IMR-90 (cell line): ENCODE measurements at regions not wholly inside any gene's neighbourhood (a gene's known extent, or its start where the extent isn't known, plus 50 kb on each side); places are given as distances from the start of the nearest gene placed in this dataset.

Source experiments
- ATAC-seq: fragments of 200-7000 bp; cut with Tn5 transposase; 2 replicates; pipeline ENCODE4 v1.9.1; 2020; ENCODE audit warnings: low read depth, mild to moderate bottlenecking, moderate library complexity
- BruUV-seq: library from RNA; stranded (reverse); fragments of 400-500 nt; replicated peaks from 2 replicates; lab custom pipeline; 2021; lab: Mats Ljungman, UMichigan
- CTCF ChIA-PET: fragments of 300-600 bp; formaldehyde crosslinking; extraction: SDS; loops from one replicate; lab custom pipeline; 2021; ENCODE audit warnings: antibody characterized with exemption; lab: Yijun Ruan, JAX
- POLR2A ChIA-PET: fragments of 300-600 bp; sonication (Branson Sonifier 250); formaldehyde crosslinking; loops from one replicate; lab custom pipeline; 2022; ENCODE audit warnings: antibody characterized with exemption; ENCODE audit not compliant: unreplicated experiment; lab: Charles Lee
- DNase-seq: peaks from one replicate; pipeline ENCODE4 v3.0.0; 2013
- H2AFZ ChIP-seq: replicated peaks from 2 replicates; pipeline ENCODE3; 2013; ENCODE audit warnings: low read length, mild to moderate bottlenecking; ENCODE audit not compliant: poor library complexity
- H2AK5ac ChIP-seq: 2 replicates; pipeline ENCODE4 v1.6.1; 2013; ENCODE audit warnings: low read depth, low read length, inconsistent platforms
- H2AK9ac ChIP-seq: replicated peaks from 2 replicates; pipeline ENCODE3; 2013; ENCODE audit warnings: mild to moderate bottlenecking, low read depth, low read length, moderate library complexity; ENCODE audit not compliant: poor library complexity
- H2BK120ac ChIP-seq: 2 replicates; pipeline ENCODE4 v1.6.1; 2013; ENCODE audit warnings: low read depth, low read length, inconsistent platforms
- H2BK15ac ChIP-seq: 3 replicates; pipeline ENCODE4 v1.6.1; 2013; ENCODE audit warnings: low read depth, low read length, inconsistent platforms
- H2BK20ac ChIP-seq: 2 replicates; pipeline ENCODE4 v1.6.1; 2013; ENCODE audit warnings: low read depth, mild to moderate bottlenecking, inconsistent platforms, low read length, moderate library complexity
- H2BK5ac ChIP-seq: 2 replicates; pipeline ENCODE4 v1.6.1; 2013; ENCODE audit warnings: mild to moderate bottlenecking, low read depth, low read length, inconsistent platforms; ENCODE audit not compliant: poor library complexity, severe bottlenecking
- H3K14ac ChIP-seq: replicated peaks from 2 replicates; pipeline ENCODE4 v1.6.1; 2013; ENCODE audit warnings: low read depth, low read length, inconsistent platforms
- H3K18ac ChIP-seq: 2 replicates; pipeline ENCODE4 v1.6.1; 2013; ENCODE audit warnings: low read depth, low read length, control low read depth
- H3K23ac ChIP-seq: 2 replicates; pipeline ENCODE4 v1.6.1; 2013; ENCODE audit warnings: low read depth, low read length, inconsistent platforms
- H3K27ac ChIP-seq: 2 replicates; pipeline ENCODE4 v1.5.1; 2013; ENCODE audit warnings: mild to moderate bottlenecking, control low read depth, low read length; ENCODE audit not compliant: insufficient read depth
- H3K27me3 ChIP-seq: 2 replicates; pipeline ENCODE4 v1.6.1; 2013; ENCODE audit warnings: low read length; ENCODE audit not compliant: control insufficient read depth, insufficient read depth
- H3K36me3 ChIP-seq: 2 replicates; pipeline ENCODE4 v1.6.1; 2013; ENCODE audit warnings: low read length, mixed read lengths; ENCODE audit not compliant: control insufficient read depth, insufficient read depth
- H3K4ac ChIP-seq: 2 replicates; pipeline ENCODE4 v1.6.1; 2013; ENCODE audit warnings: low read depth, low read length, inconsistent platforms
- H3K4me1 ChIP-seq: 2 replicates; pipeline ENCODE4 v1.6.1; 2013; ENCODE audit warnings: low read length, mixed read lengths; ENCODE audit not compliant: control insufficient read depth, insufficient read depth
- H3K4me2 ChIP-seq: 2 replicates; pipeline ENCODE4 v1.6.1; 2013; ENCODE audit warnings: low read depth, mild to moderate bottlenecking, control low read depth, low read length, moderate library complexity
- H3K4me3 ChIP-seq: 2 replicates; pipeline ENCODE4 v1.5.1; 2013; ENCODE audit warnings: low read depth, mild to moderate bottlenecking, control low read depth, low read length, moderate library complexity; ENCODE audit not compliant: insufficient read depth
- H3K56ac ChIP-seq: 2 replicates; pipeline ENCODE4 v1.6.1; 2013; ENCODE audit warnings: low read length, inconsistent platforms; ENCODE audit not compliant: insufficient read depth; ENCODE audit errors: extremely low read depth
- H3K79me1 ChIP-seq, 2 experiments: 2 replicates each; pipeline ENCODE4 v1.6.1; 2013; ENCODE audit warnings: low read length in 2 of 2, inconsistent platforms in 1 of 2, low read depth in 1 of 2
- H3K9ac ChIP-seq: 2 replicates; pipeline ENCODE4 v1.6.1; 2013; ENCODE audit warnings: low read depth, low read length, control low read depth
- H3K9me1 ChIP-seq: 2 replicates; pipeline ENCODE4 v1.6.1; 2013; ENCODE audit warnings: low read length, inconsistent platforms; ENCODE audit not compliant: insufficient read depth
- H3K9me3 ChIP-seq: 2 replicates; pipeline ENCODE4 v1.6.1; 2013; ENCODE audit warnings: low read length; ENCODE audit not compliant: control insufficient read depth, insufficient read depth
- H4K20me1 ChIP-seq: 2 replicates; pipeline ENCODE4 v1.6.1; 2013; ENCODE audit warnings: low read length, inconsistent platforms; ENCODE audit not compliant: insufficient read depth
- H4K5ac ChIP-seq: 2 replicates; pipeline ENCODE4 v1.6.1; 2013; ENCODE audit warnings: mild to moderate bottlenecking, low read depth, low read length, control low read depth
- H4K8ac ChIP-seq, 2 experiments: 2 replicates each; pipeline ENCODE4 v1.6.1; 2013; ENCODE audit warnings: low read depth in 2 of 2, low read length in 2 of 2, control low read depth in 1 of 2, inconsistent platforms in 1 of 2
- H4K91ac ChIP-seq: 2 replicates; pipeline ENCODE4 v1.6.1; 2013; ENCODE audit warnings: low read depth, low read length, inconsistent platforms; ENCODE audit not compliant: insufficient read depth
- BHLHE40 ChIP-seq: fragments of 150-350 bp; IDR thresholded peaks from 2 replicates; pipeline ENCODE4 v1.6.1; 2016; ENCODE audit warnings: mild to moderate bottlenecking, low read depth, low read length
- CEBPB ChIP-seq: IDR thresholded peaks from 2 replicates; pipeline ENCODE4 v1.6.1; 2012; ENCODE audit warnings: low read depth, low read length, improper control_type of control experiment
- CHD1 ChIP-seq: IDR thresholded peaks from 2 replicates; pipeline ENCODE4 v1.6.1; 2012; ENCODE audit warnings: low read depth, low read length, improper control_type of control experiment
- ELK1 ChIP-seq: fragments of 150-350 bp; IDR thresholded peaks from 2 replicates; pipeline ENCODE4 v1.6.1; 2016; ENCODE audit warnings: low read depth, mild to moderate bottlenecking, low read length, moderate library complexity, borderline replicate concordance
- FOS ChIP-seq: fragments of 150-350 bp; IDR thresholded peaks from 2 replicates; pipeline ENCODE4 v1.6.1; 2016; ENCODE audit warnings: low read depth, low read length
- MAFK ChIP-seq: IDR thresholded peaks from 2 replicates; pipeline ENCODE4 v1.6.1; 2012; ENCODE audit warnings: low read depth, low read length, improper control_type of control experiment
- MAZ ChIP-seq: IDR thresholded peaks from 2 replicates; pipeline ENCODE4 v1.6.1; 2012; ENCODE audit warnings: low read depth, mild to moderate bottlenecking, low read length, improper control_type of control experiment, moderate library complexity, borderline replicate concordance
- MXI1 ChIP-seq: IDR thresholded peaks from 2 replicates; pipeline ENCODE4 v1.6.1; 2012; ENCODE audit warnings: low read depth, mild to moderate bottlenecking, low read length, moderate library complexity, borderline replicate concordance
- NFE2L2 ChIP-seq: fragments of 150-350 bp; IDR thresholded peaks from 2 replicates; pipeline ENCODE4 v1.6.1; 2016; ENCODE audit warnings: low read depth, mild to moderate bottlenecking, low read length
- POLR2A ChIP-seq: IDR thresholded peaks from 2 replicates; pipeline ENCODE4 v1.6.1; 2012; ENCODE audit warnings: mild to moderate bottlenecking, low read depth, low read length
- RAD21 ChIP-seq: IDR thresholded peaks from 2 replicates; pipeline ENCODE4 v1.6.1; 2012; ENCODE audit warnings: low read length, improper control_type of control experiment
- RCOR1 ChIP-seq: IDR thresholded peaks from 2 replicates; pipeline ENCODE4 v1.6.1; 2012; ENCODE audit warnings: mild to moderate bottlenecking, low read length, improper control_type of control experiment; ENCODE audit not compliant: insufficient replicate concordance
- RFX5 ChIP-seq: IDR thresholded peaks from 2 replicates; pipeline ENCODE4 v1.8.0; 2012; ENCODE audit warnings: low read depth, mild to moderate bottlenecking, low read length, moderate library complexity
- SMC3 ChIP-seq: fragments of 150-350 bp; IDR thresholded peaks from 2 replicates; pipeline ENCODE4 v1.6.1; 2016; ENCODE audit warnings: low read depth, mild to moderate bottlenecking, antibody characterized with exemption, low read length, moderate library complexity
- WGBS, 2 experiments: methylation state at CpG; one replicate each; pipeline versions ENCODE4 v1.1.5 to v1.1.7; 2013; ENCODE audit warnings: missing lambda C conversion rate in 2 of 2; ENCODE audit not compliant: insufficient read length in 1 of 2; ENCODE audit errors: extremely low coverage in 2 of 2; 5-methylcytosine and 5-hydroxymethylcytosine counted together
- dilution Hi-C: fragments of 300-500 bp; cut with HindIII; formaldehyde crosslinking; loops from one replicate; pipeline ENCODE4 v1.14.3; 2018; ENCODE audit warnings: low sequenced_read_pairs; ENCODE audit not compliant: unreplicated experiment
- in situ Hi-C: fragments of 300-500 bp; cut with MboI; formaldehyde crosslinking; loops from 3 replicates; pipeline ENCODE4 v1.14.3; 2019; ENCODE audit warnings: low sequenced_read_pairs, inconsistent platforms, mixed read lengths
- intact Hi-C: fragments of 100-400 bp; cut with micrococcal nuclease; formaldehyde crosslinking; loops from 2 replicates; pipeline ENCODE4 v1.10.0; 2022
- TF ChIP-seq, protein P1 (sequence below): fragments of 150-350 bp; IDR thresholded peaks from 2 replicates; pipeline ENCODE4 v1.6.1; 2017; ENCODE audit warnings: mild to moderate bottlenecking, antibody characterized with exemption, low read length, low read depth
- TF ChIP-seq, protein P2 (sequence below): conservative IDR thresholded peaks from 2 replicates; pipeline ENCODE4 v1.5.1; 2012; ENCODE audit warnings: mild to moderate bottlenecking, low read depth, low read length, improper control_type of control experiment

DNA sequence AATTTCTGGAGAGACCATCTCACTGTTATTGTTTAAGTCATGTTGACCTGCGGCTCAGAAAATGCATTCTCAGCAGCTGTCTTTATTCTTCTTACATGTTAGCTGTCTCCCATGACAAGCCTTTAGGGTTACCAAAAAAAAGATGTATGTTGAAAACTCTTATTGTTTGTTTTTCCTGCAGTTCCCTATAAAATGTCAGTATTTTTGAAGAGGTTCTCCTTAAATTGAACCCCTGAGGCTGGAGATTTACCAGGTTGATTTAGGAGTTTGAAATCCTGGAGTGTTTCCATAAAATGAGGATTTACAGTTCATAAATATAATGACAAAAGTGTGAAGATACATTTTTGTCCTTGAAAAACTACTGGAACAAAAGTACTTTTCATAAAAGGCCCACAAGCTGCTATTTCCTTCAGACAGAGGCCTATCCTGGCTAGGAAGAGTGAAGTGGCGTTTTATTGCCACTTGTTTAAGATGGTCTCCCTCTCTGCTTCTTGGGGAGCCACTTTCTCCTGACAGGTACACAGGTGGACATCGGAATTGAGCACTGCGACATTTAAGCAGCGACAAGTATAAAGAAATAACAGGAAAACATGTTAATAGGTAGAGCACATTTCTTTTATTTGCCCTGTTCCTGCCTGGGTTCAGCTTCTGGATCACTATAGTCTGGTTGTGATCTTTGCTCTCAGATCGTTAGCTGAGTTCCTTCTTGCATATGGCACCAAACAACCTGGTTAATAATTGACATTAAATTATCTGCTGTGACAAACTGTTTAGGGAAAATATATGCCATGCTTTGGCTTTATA is 344.8 kb upstream of the RPS23 start:
- no peak overlapping the region for H2AK9ac ChIP-seq
- no peak overlapping the region for H3K18ac ChIP-seq
- H3K79me1 ChIP-seq, result no peaks in the 10 kb centered on the region
- ATAC-seq (no peak), DNase-seq (no peak)
- no peak overlapping the region for H2AK5ac ChIP-seq
- no peaks in the 10 kb centered on the region for H3K36me3 ChIP-seq
- BruUV-seq, result no TSS peak
- no peak overlapping the region for H3K56ac ChIP-seq
- H3K14ac ChIP-seq, result no peak overlapping the region
- no peak overlapping the region for H3K23ac ChIP-seq
- H2BK5ac ChIP-seq, result no peak overlapping the region
- no peak overlapping the region for H3K4ac ChIP-seq
- H2AFZ ChIP-seq, result no peak overlapping the region
- H3K9ac ChIP-seq, result no peak overlapping the region
- intact Hi-C loops, result no loop called here
- H4K5ac ChIP-seq, result no peak overlapping the region
- no peak overlapping the region for H3K4me2 ChIP-seq
- no peaks in the 10 kb centered on the region for H4K20me1 ChIP-seq
- no peaks in the 10 kb centered on the region for H3K9me3 ChIP-seq
- in situ Hi-C loops, result no loop called here
- H2BK15ac ChIP-seq, result no peak overlapping the region
- H3K4me3 ChIP-seq, result no peak overlapping the region
- ChIA-PET CTCF (interaction anchor here (0.7 kb wide), 1 partner anchor 135 kb away, joined by 5 read pairs; no protein-coding TSS in a partner anchor), POLR2A (no interaction called here)
- H2BK120ac ChIP-seq, result no peak overlapping the region
- no peaks in the 10 kb centered on the region for H3K9me1 ChIP-seq
- H4K91ac ChIP-seq, result no peak overlapping the region
- peaks cover 2% of the 10 kb centered on the region; the same call in 1 of the 2 replicates for H3K27me3 ChIP-seq
- H2BK20ac ChIP-seq, result no peak overlapping the region
- no peaks in the 10 kb centered on the region for H3K4me1 ChIP-seq
- H3K27ac ChIP-seq, result no peak overlapping the region
- no peak overlapping the region for H4K8ac ChIP-seq
- TF ChIP-seq RFX5, result no peak
- TF ChIP-seq SMC3, result no peak
- no peak for TF ChIP-seq FOS
- TF ChIP-seq POLR2A, result no peak
- TF ChIP-seq CHD1, result no peak
- TF ChIP-seq MXI1, result no peak
- TF ChIP-seq CEBPB, result no peak
- no peak for TF ChIP-seq RAD21
- no peak for TF ChIP-seq MAFK
- TF ChIP-seq MAZ, result no peak
- no peak for TF ChIP-seq RCOR1
- no peak for TF ChIP-seq NFE2L2
- no peak for TF ChIP-seq ELK1
- TF ChIP-seq, protein P1, sequence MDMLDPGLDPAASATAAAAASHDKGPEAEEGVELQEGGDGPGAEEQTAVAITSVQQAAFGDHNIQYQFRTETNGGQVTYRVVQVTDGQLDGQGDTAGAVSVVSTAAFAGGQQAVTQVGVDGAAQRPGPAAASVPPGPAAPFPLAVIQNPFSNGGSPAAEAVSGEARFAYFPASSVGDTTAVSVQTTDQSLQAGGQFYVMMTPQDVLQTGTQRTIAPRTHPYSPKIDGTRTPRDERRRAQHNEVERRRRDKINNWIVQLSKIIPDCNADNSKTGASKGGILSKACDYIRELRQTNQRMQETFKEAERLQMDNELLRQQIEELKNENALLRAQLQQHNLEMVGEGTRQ, result no peak
- TF ChIP-seq, protein P2, sequence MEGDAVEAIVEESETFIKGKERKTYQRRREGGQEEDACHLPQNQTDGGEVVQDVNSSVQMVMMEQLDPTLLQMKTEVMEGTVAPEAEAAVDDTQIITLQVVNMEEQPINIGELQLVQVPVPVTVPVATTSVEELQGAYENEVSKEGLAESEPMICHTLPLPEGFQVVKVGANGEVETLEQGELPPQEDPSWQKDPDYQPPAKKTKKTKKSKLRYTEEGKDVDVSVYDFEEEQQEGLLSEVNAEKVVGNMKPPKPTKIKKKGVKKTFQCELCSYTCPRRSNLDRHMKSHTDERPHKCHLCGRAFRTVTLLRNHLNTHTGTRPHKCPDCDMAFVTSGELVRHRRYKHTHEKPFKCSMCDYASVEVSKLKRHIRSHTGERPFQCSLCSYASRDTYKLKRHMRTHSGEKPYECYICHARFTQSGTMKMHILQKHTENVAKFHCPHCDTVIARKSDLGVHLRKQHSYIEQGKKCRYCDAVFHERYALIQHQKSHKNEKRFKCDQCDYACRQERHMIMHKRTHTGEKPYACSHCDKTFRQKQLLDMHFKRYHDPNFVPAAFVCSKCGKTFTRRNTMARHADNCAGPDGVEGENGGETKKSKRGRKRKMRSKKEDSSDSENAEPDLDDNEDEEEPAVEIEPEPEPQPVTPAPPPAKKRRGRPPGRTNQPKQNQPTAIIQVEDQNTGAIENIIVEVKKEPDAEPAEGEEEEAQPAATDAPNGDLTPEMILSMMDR, result no peak
- no peak for TF ChIP-seq BHLHE40
- WGBS, 2 experiments, result 92% methylated on average over 2 of the region's 6 CpGs; no CpG with 5 or more reads in 1 of the 2 experiments
- dilution Hi-C loops, result no loop called here
